SH-SY5Y (cell line): ENCODE measurements at regions not wholly inside any gene's neighbourhood (a gene's known extent, or its start where the extent isn't known, plus 50 kb on each side); places are given as distances from the start of the nearest gene placed in this dataset.

ENCODE experiments used
- GATA2 ChIP-seq: IDR thresholded peaks from 2 replicates; pipeline ENCODE4 v1.6.1; 2011; ENCODE audit warnings: mild to moderate bottlenecking, low read depth, low read length
- GATA3 ChIP-seq: IDR thresholded peaks from 2 replicates; pipeline ENCODE4 v1.6.1; 2011; ENCODE audit warnings: low read depth, mild to moderate bottlenecking, low read length, moderate library complexity

- TF ChIP-seq GATA2 (no peak), GATA3 (no peak)
Observed at GRCh38 chr10:55305285-55305684, 504.3 kb upstream of the PCDH15 start.
